ENCODE measurements at regions not wholly inside any gene's neighbourhood (a gene's known extent, or its start where the extent isn't known, plus 50 kb on each side); places are given as distances from the start of the nearest gene placed in this dataset.

GRCh38 chr12:91601054-91601453 is 418.4 kb upstream of the DCN start:
- no peak for TF ChIP-seq CTCF (IDR thresholded peaks at IDR 0.05)
- no peak for TF ChIP-seq POLR2A (IDR thresholded peaks at IDR 0.05)
- TF ChIP-seq POLR2AphosphoS5 (IDR thresholded peaks at IDR 0.05; ENCODE audit: insufficient read depth in 1 of 2, low read depth in 1 of 2), result no peak
